Activated T-cell treated with anti-CD3 and anti-CD28 coated beads, Interleukin-2, amount 50 U/mL, for 24 hours (primary cell): ENCODE measurements at regions not wholly inside any gene's neighbourhood (a gene's known extent, or its start where the extent isn't known, plus 50 kb on each side); places are given as distances from the start of the nearest gene placed in this dataset.

Experiments used
- DNase-seq: peaks from one replicate; pipeline ENCODE4 v3.0.0-alpha.2; 2020
- H3K27ac Mint-ChIP-seq: 2 replicates; pipeline ENCODE4 v1.8.0; 2020; ENCODE audit warnings: mild to moderate bottlenecking, mixed read lengths
- H3K27me3 Mint-ChIP-seq: 2 replicates; pipeline ENCODE4 v1.8.0; 2020; ENCODE audit warnings: mixed read lengths
- H3K36me3 Mint-ChIP-seq: 2 replicates; pipeline ENCODE4 v1.8.0; 2020; ENCODE audit warnings: low read depth, mixed read lengths
- H3K4me1 Mint-ChIP-seq: 2 replicates; pipeline ENCODE4 v1.8.0; 2020; ENCODE audit warnings: low read depth, mixed read lengths
- H3K4me3 Mint-ChIP-seq: 2 replicates; pipeline ENCODE4 v1.8.0; 2020; ENCODE audit warnings: mild to moderate bottlenecking, moderate library complexity, mixed read lengths
- H3K9me3 Mint-ChIP-seq: 2 replicates; pipeline ENCODE4 v1.8.0; 2020; ENCODE audit warnings: mixed read lengths

DNA sequence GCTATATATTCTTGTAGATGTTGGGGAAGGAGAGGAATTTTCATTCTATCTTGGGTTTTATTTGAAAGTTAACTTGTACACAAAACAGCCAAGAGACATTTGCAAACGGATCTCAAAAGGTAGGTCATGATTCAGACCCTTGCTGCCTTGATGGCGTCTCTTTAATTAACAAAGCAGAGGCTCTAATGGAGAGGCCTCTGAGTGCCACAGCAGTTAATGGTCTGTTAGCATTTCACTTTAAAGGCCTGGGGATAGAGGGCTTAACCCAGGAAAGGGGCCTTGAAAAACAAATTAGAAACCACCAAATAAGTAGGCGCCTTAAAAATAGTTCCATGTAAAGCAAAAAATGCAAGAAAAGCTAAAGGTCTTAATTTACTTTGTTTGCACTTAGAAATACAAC is 836.9 kb upstream of the CELF4 start:
- Mint-ChIP-seq H3K36me3 (no peaks in the 10 kb centered on the region), H3K27me3 (no peaks in the 10 kb centered on the region), H3K27ac (no peak overlapping the region), H3K9me3 (peaks cover 6% of the 10 kb centered on the region), H3K4me3 (no peak overlapping the region), H3K4me1 (no peaks in the 10 kb centered on the region)
- no peak for DNase-seq

DNA sequence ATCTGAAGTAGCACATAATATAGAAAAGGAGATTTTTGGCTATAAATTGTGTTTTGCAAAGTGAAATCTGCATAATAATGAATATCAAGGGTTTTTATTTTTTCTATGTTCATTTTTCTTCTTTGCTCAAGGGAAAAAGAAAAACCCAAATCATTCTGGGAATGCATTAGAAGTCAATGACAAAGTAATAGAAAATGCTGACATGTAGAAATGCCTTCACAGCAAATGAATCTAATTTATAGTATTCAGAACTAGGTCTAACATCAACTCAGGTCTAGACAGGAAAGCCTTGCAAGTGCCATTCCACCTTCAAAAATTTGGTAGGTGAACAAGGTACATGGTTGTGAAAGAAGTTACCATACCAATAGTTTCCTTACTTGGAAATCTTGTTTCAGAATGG is 831.5 kb upstream of the CELF4 start:
- Mint-ChIP-seq H3K36me3 (no peaks in the 10 kb centered on the region), H3K4me3 (no peak overlapping the region), H3K4me1 (no peaks in the 10 kb centered on the region), H3K27ac (no peak overlapping the region), H3K9me3 (peaks cover 6% of the 10 kb centered on the region), H3K27me3 (no peaks in the 10 kb centered on the region)
- DNase-seq = no peak

DNA sequence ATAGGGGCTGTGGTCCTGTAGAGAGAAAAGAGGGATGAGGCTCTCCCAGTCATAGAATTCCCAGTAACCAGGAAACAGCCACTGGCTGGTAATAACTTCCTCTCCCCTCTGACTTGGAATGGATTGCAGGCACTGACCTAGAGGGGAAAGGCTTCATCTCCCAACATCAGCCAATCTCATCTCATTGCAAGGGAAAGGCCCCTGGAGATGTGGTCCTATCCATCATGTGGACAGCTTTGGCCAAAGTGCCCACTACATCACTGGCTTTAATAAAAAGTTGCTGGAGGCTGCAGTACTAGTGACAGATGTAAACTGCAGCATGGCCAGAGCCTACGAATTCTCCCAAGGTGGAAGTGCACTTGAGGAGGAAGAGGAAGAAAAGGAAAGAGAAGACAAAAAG is 820.5 kb upstream of the CELF4 start:
- Mint-ChIP-seq H3K36me3 (no peaks in the 10 kb centered on the region), H3K27me3 (no peaks in the 10 kb centered on the region), H3K9me3 (no peaks in the 10 kb centered on the region), H3K27ac (no peak overlapping the region), H3K4me3 (no peak overlapping the region), H3K4me1 (no peaks in the 10 kb centered on the region)
- no peak for DNase-seq

DNA sequence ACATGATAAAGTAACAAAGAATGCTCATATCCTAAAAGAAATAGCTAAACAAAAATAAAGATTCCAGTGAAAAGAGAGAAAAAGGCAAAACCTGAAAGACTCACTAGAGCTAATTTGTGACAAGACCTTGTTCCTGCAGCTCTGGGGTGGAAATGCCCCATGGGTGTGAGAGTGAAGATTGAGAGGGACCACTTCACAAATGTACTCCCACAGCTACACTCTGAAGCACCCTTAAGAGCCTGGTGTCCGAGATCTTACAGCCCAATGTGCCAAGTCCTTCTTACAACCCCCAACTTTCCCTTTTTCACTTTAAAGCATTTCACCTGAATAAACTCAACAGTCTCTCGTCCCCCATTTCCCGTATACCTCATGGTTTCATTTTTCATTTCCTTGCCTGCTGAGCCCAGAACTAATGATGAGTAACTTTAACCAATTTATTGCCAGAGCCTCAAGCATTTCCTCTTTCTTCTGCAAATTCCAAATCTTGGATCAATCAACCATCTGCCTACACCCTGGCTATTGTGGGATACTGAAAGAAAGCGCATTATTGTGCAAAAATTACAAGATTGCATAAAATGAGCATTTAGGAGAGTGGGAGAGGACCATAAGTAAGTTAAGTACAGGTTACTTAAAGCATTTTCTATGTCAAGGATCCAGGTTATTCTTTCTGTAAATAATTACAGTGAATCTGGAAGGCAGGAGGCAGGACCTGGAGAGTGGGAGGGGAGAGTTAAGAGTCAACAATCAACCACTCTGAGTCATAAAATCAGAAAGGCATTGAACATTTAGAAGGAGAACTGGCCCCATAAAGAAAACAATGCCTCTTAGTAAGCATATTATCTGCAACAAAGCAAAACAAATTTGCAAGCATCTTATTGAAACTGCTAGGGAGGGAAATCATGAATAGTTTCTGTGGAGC is 804.4 kb upstream of the CELF4 start:
- Mint-ChIP-seq H3K4me1 (peaks cover 6% of the 10 kb centered on the region), H3K27ac (no peak overlapping the region), H3K27me3 (no peaks in the 10 kb centered on the region), H3K36me3 (no peaks in the 10 kb centered on the region), H3K9me3 (peaks cover 11% of the 10 kb centered on the region), H3K4me3 (no peak overlapping the region)
- DNase-seq = no peak

DNA sequence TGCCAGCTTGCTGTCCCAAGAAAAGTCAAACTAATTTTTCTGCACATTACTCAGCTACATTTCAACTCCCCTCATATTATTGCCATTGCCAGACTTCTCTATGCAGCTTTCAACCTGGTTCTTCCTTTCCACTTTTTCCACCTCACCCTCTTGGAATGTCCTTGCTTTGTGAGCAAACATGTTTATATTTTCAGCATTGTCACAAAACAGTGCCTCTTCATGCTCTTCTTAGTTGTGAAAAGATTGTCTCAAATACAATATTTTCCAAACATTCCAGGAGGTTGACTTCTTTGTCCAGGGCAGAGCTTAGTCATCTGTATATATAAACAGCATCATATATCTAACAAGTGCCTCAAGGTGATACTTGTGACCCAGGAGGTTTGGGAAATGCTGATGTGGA is 803.3 kb upstream of the CELF4 start:
- Mint-ChIP-seq H3K4me3 (no peak overlapping the region), H3K36me3 (no peaks in the 10 kb centered on the region), H3K27me3 (no peaks in the 10 kb centered on the region), H3K4me1 (peaks cover 6% of the 10 kb centered on the region), H3K9me3 (peaks cover 8% of the 10 kb centered on the region), H3K27ac (no peak overlapping the region)
- no peak for DNase-seq

DNA sequence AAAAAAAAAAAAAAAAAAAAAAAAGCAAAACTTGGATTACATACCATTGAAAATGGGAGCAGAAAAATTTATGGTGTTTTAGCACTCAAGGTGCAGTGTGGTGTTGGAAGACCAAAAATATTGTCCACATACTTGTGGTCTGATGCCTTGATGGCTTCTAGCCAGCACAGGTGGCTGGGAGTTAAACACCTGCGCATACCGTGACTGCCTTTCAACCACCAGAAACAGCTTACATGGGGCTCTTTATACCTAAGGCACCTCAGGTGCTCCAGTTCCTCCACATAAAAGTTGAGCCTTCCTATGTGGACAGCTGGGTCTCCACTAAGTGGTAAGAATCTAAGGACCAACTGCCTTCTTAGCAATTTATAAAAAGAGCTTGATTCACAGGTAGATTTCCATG is 802.6 kb upstream of the CELF4 start:
- H3K4me3 Mint-ChIP-seq = no peak overlapping the region
- peaks cover 7% of the 10 kb centered on the region for H3K9me3 Mint-ChIP-seq
- DNase-seq = no peak
- peaks cover 6% of the 10 kb centered on the region for H3K4me1 Mint-ChIP-seq
- no peaks in the 10 kb centered on the region for H3K27me3 Mint-ChIP-seq
- H3K36me3 Mint-ChIP-seq = no peaks in the 10 kb centered on the region
- H3K27ac Mint-ChIP-seq = no peak overlapping the region

DNA sequence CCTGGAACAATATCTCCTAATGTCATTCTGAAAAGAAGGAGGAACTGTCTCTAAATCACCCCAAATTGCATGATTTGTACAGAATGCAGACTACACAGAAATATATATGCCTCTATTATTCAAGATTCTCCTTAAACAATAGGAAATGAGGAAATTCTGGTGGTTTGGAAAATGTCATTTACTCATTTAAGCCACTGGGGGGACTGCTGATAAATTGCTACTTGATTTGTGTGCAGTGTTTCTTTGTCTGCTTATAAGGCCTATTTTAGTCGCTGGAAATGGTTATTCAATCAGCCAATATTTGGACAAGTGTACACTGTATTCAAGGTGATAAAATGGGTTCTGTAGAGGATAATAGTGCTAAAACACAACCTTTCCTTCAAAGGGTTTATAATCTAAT is 801.9 kb upstream of the CELF4 start:
- Mint-ChIP-seq H3K4me1 (peaks cover 6% of the 10 kb centered on the region), H3K4me3 (no peak overlapping the region), H3K36me3 (no peaks in the 10 kb centered on the region), H3K27me3 (no peaks in the 10 kb centered on the region), H3K9me3 (peaks cover 7% of the 10 kb centered on the region), H3K27ac (no peak overlapping the region)
- no peak for DNase-seq

DNA sequence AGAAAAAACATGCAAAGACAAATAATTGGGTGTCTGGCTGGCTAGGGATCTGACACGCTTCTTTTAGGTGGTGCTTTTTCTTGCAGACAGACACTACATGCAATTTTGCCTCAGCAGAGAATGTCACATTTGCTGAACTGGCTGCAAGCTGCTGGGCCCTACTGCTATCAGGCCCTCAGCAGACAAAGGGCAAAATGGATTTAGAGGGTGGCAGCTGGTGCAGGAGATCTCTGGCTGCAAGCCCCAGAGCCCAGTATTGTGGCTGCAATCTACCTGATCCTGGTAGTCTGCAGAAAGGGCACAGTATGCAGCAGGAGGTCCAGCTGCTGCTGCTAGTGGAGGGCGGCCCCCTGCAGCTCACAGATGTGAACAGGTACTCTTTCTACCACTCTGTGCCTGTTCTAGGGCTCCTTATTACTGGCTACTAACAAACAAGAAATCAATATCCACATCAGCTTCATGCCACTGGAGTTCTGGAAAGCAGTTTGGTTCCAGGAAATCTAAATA is 796.7 kb upstream of the CELF4 start:
- no peak overlapping the region for H3K4me3 Mint-ChIP-seq
- H3K27me3 Mint-ChIP-seq = no peaks in the 10 kb centered on the region
- no peaks in the 10 kb centered on the region for H3K4me1 Mint-ChIP-seq
- H3K9me3 Mint-ChIP-seq = peaks cover 10% of the 10 kb centered on the region
- no peak for DNase-seq
- no peaks in the 10 kb centered on the region for H3K36me3 Mint-ChIP-seq
- H3K27ac Mint-ChIP-seq = no peak overlapping the region

DNA sequence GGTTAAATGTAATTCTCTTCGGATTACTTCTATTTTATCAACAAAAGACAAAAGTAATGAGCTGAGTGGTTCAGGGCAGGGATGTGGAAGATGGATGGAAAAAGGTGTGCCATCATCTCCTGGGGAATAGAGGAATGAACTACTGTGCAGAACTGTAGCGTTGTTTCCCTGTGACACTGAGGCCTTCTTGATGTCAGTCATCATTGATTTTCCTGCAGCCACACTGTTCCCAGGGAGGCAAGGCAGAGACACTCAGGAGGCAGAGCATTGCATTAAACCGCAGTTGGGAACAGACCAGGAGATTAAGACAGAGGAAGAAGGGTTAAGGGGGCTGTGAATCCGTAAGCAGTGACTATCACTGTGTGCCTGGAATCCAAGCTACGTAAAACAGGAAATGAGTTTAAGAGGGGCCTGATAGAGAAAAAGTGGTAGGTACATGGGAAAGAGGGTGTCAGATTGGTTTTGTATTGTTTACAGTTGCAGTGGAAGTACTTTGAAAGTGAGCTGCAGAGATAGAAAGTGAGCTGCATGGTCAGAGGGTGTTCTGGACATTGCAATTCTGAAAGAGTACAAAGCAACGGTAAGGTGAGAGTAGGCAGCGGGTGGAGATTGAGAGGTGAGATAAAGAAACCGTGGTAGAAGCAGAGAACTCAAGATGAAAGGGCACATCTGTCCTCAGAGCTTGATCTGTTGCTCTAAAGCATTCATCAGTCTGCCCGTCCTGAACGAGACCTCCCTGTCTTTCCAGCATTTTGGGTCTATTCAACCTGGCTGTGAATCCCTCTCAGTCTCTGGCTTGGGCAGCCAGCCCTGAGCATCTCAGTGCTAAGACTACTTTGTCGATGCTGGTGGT is 793.4 kb upstream of the CELF4 start:
- DNase-seq = no peak
- Mint-ChIP-seq H3K27me3 (no peaks in the 10 kb centered on the region), H3K27ac (no peak overlapping the region), H3K9me3 (peaks cover 10% of the 10 kb centered on the region), H3K4me1 (no peaks in the 10 kb centered on the region), H3K4me3 (no peak overlapping the region), H3K36me3 (no peaks in the 10 kb centered on the region)

DNA sequence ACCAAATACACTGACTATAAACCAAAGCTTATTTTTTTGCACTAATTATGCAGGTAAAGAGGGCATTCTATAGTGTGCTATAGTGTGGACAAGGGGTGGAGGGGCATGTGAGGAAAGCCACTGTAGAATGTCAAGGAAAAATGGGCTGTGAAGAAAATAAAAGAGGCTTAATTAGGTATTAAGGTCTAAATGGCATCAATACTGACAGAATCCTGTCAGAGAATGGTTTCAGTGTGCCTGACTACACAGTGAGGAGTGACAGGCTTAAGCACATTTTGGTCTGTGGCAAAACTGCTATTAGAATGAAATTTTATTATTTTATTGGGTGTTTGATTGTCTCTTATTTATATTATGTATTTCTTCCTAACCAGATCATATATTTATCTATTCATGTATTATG is 787.6 kb upstream of the CELF4 start:
- Mint-ChIP-seq H3K27me3 (no peaks in the 10 kb centered on the region), H3K9me3 (no peaks in the 10 kb centered on the region), H3K4me1 (no peaks in the 10 kb centered on the region), H3K4me3 (no peak overlapping the region), H3K36me3 (no peaks in the 10 kb centered on the region), H3K27ac (no peak overlapping the region)
- no peak for DNase-seq

DNA sequence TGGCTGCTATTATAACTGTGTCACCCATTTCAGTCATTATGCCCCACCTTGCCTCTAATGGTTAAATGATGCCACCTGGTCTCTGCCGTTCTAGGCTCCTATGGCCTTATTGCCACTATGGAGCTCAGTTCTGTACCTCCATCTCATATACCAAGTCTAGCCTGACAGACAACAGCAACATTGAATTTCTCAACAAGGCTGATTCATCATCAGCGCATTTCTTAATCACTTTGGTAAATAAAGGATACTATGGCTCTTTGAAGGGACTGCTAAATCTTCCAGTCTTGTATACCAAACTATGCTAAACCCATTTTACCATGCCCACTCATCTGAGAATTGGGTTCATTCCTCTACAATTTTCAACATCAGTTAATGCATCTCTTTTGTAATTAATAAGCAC is 784.5 kb upstream of the CELF4 start:
- DNase-seq = no peak
- H3K27me3 Mint-ChIP-seq = no peaks in the 10 kb centered on the region
- no peaks in the 10 kb centered on the region for H3K4me1 Mint-ChIP-seq
- no peak overlapping the region for H3K4me3 Mint-ChIP-seq
- H3K27ac Mint-ChIP-seq = no peak overlapping the region
- no peaks in the 10 kb centered on the region for H3K36me3 Mint-ChIP-seq
- H3K9me3 Mint-ChIP-seq = peaks cover 3% of the 10 kb centered on the region

DNA sequence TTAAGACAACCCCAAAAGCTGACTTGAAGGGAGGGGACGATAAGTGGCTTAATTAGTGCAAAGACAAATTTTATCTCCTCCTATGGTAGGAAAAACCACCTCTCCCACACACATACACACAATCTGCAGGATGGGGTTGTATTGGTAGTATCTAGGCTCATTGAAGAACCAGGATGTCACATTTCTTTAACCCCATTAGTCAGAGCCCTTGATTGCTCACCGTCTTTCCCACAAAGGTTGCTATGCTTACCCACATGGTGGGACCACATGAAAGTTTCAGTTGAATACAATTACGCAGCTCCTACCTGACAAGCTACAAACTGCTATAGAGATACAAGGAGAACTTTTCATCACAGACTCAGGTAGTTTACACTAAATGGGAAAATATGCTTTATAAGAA is 765.0 kb upstream of the CELF4 start:
- Mint-ChIP-seq H3K4me3 (no peak overlapping the region), H3K27ac (no peak overlapping the region), H3K4me1 (no peaks in the 10 kb centered on the region), H3K36me3 (no peaks in the 10 kb centered on the region), H3K27me3 (no peaks in the 10 kb centered on the region), H3K9me3 (no peaks in the 10 kb centered on the region)
- DNase-seq = no peak

DNA sequence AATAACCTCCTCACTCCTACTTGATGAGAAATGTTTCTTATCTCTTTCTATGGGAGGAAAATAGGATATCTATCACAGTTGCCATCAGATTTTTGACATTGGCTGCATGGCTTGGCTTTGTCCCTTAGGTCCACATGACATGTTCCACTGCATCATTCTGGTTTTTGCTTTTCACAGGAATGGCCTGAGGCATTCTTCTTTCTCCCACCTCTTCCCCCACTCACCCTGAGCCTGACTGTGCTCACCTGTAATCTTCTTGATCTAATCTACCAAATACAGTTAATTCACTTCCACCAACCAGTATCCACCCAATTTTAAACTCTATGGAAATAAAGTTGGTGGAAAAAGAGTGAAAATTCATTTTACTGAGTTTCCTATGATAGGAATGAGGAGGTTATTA is 763.5 kb upstream of the CELF4 start:
- Mint-ChIP-seq H3K4me1 (no peaks in the 10 kb centered on the region), H3K36me3 (no peaks in the 10 kb centered on the region), H3K9me3 (no peaks in the 10 kb centered on the region), H3K4me3 (no peak overlapping the region), H3K27ac (no peak overlapping the region), H3K27me3 (no peaks in the 10 kb centered on the region)
- DNase-seq = no peak

DNA sequence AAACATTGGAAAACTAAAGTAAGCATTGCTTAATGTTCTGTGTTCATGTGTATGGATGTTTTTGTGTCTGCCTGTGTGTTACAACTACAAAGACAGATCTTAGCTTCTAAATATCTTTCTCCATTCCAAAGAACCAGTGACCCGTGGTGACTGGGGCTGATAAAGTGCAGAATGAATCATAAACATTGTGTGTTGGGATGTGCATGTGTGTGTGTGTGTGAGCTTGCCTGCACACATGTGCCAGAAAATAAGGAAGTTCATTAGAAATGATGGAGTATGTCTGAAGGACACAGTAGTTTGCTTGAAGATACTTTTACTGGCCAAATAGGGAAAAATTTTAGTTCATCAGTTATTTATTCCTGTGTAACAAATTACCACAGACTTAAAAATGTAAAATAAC is 756.6 kb upstream of the CELF4 start:
- Mint-ChIP-seq H3K9me3 (no peaks in the 10 kb centered on the region), H3K4me3 (no peak overlapping the region), H3K4me1 (no peaks in the 10 kb centered on the region), H3K36me3 (no peaks in the 10 kb centered on the region), H3K27me3 (no peaks in the 10 kb centered on the region), H3K27ac (no peak overlapping the region)
- no peak for DNase-seq

DNA sequence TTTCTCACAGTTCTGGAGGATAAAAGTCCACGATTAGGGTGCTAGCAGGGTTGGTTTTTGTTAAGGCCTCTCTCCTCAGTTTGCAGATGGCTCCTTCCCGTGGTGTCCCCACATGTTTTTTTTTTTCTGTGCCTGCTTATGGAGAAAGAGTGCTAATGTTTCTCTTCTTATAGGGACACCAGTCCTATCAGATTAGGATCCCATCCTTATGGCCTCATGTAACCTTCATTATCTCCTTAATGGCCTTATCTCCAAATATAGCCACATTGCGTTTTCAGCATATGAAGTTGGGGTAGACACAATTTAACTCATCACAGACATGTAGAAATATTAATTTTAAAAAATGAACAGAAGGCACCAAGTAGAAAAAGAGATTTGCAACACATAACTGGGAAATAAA is 755.7 kb upstream of the CELF4 start:
- H3K27me3 Mint-ChIP-seq = no peaks in the 10 kb centered on the region
- no peaks in the 10 kb centered on the region for H3K36me3 Mint-ChIP-seq
- H3K27ac Mint-ChIP-seq = no peak overlapping the region
- no peaks in the 10 kb centered on the region for H3K4me1 Mint-ChIP-seq
- no peak for DNase-seq
- H3K9me3 Mint-ChIP-seq = no peaks in the 10 kb centered on the region
- no peak overlapping the region for H3K4me3 Mint-ChIP-seq
